ENCODE measurements at regions not wholly inside any gene's neighbourhood (a gene's known extent, or its start where the extent isn't known, plus 50 kb on each side); places are given as distances from the start of the nearest gene placed in this dataset.

DNA sequence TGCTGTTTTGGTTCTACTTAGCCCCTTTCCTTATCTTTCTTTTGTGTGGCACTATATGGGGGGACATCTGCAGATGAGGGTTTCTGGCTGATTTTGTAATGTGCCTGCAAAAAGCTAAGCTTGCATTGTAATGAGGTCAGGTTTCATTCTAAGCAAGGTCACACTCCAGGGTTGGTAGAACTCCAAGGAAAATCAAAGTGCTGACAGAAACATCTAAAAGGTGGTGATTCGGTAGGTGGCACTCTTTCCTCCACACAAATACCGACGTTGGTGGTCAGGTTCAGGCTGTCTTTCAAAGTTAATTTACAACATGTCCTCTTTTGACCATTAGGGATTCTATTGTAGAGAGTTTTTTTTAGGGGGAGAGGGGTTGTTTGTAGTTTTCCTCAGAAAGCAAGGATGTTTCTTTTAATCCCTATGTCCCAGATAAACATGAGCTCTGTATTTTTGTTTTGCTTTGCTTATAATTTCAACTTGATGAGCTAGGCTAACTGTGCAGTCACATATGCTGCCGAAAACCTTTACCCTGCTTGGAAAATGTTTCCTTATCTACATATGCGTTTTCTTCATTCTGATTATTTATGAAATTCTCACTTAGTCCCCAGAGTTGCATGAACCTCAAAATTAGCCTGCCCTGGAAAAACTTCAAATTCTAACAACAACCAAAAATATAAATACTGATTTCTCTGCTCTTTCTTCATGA is 434.2 kb downstream of the PPARGC1A start:
- H3K27me3 ChIP-seq (ENCODE audit: control insufficient read depth, insufficient read depth, low read length), result no peaks in the 10 kb centered on the region

More for the DNA sequence above, 434.2 kb downstream of the PPARGC1A start:
- H4K20me1 ChIP-seq (ENCODE audit: insufficient read depth, low read length), result no peaks in the 10 kb centered on the region
- in situ Hi-C loops (cut with MboI; ENCODE audit: low sequenced_read_pairs), result no loop called here
- H3K4ac ChIP-seq (ENCODE audit: low read depth, low read length), result no peak overlapping the region
- H3K36me3 ChIP-seq (ENCODE audit: control insufficient read depth, insufficient read depth, low read length), result no peaks in the 10 kb centered on the region
- H4K5ac ChIP-seq (ENCODE audit: low read depth, low read length), result no peak overlapping the region
- ATAC-seq (ENCODE audit: low read depth), result no peak
- H2BK15ac ChIP-seq (ENCODE audit: low read depth, low read length), result no peak overlapping the region
- BruUV-seq (replicated peaks), result no TSS peak
- no peaks in the 10 kb centered on the region for H3K9me1 ChIP-seq (ENCODE audit: insufficient read depth, low read length)
- H2BK5ac ChIP-seq (ENCODE audit: low read depth, low read length, poor library complexity, severe bottlenecking), result no peak overlapping the region
- no peak for DNase-seq
- H3K14ac ChIP-seq (replicated peaks; ENCODE audit: low read depth, low read length), result no peak overlapping the region
- TF ChIP-seq USF2 (IDR thresholded peaks at IDR 0.05; ENCODE audit: low read depth, low read length), result no peak
- no peak for TF ChIP-seq RFX5 (IDR thresholded peaks at IDR 0.05; ENCODE audit: low read depth, low read length)
- no peak for TF ChIP-seq MXI1 (IDR thresholded peaks at IDR 0.05; ENCODE audit: borderline replicate concordance, low read depth, low read length)
- TF ChIP-seq BHLHE40 (IDR thresholded peaks at IDR 0.05; ENCODE audit: low read depth, low read length), result no peak
- no peak for TF ChIP-seq SMC3 (IDR thresholded peaks at IDR 0.05; ENCODE audit: low read depth, low read length)
- TF ChIP-seq POLR2A (IDR thresholded peaks at IDR 0.05; ENCODE audit: low read depth, low read length), result no peak
- TF ChIP-seq NFE2L2 (IDR thresholded peaks at IDR 0.05; ENCODE audit: low read depth, low read length), result no peak
- TF ChIP-seq ELK1 (IDR thresholded peaks at IDR 0.05; ENCODE audit: borderline replicate concordance, low read depth, low read length), result no peak
- no peak for TF ChIP-seq RCOR1 (IDR thresholded peaks at IDR 0.05; ENCODE audit: insufficient replicate concordance, low read length)
- TF ChIP-seq CTCF (conservative IDR thresholded peaks at IDR 0.05; ENCODE audit: low read depth, low read length), result no peak
- TF ChIP-seq CHD1 (IDR thresholded peaks at IDR 0.05; ENCODE audit: low read depth, low read length), result no peak
- TF ChIP-seq MAZ (IDR thresholded peaks at IDR 0.05; ENCODE audit: borderline replicate concordance, low read depth, low read length), result no peak
- no peak for TF ChIP-seq FOS (IDR thresholded peaks at IDR 0.05; ENCODE audit: low read depth, low read length)
- no peak for TF ChIP-seq MAFK (IDR thresholded peaks at IDR 0.05; ENCODE audit: low read depth, low read length)
- no peak for TF ChIP-seq CEBPB (IDR thresholded peaks at IDR 0.05; ENCODE audit: low read depth, low read length)
- no peak for TF ChIP-seq RAD21 (IDR thresholded peaks at IDR 0.05; ENCODE audit: low read length)
- no peak overlapping the region for H4K91ac ChIP-seq (ENCODE audit: insufficient read depth, low read depth, low read length)
- H3K9me3 ChIP-seq (ENCODE audit: control insufficient read depth, insufficient read depth, low read length), result no peaks in the 10 kb centered on the region
- no peak overlapping the region for H4K8ac ChIP-seq (ENCODE audit: low read depth in 2 of 2, low read length in 2 of 2)
- no peaks in the 10 kb centered on the region for H3K79me1 ChIP-seq (ENCODE audit: low read depth in 1 of 2, low read length in 2 of 2)
- POLR2A ChIA-PET (ENCODE audit: unreplicated experiment), result no interaction called here
- no peaks in the 10 kb centered on the region for H3K4me1 ChIP-seq (ENCODE audit: control insufficient read depth, insufficient read depth, low read length)
- CTCF ChIA-PET, result no interaction called here
- no peak overlapping the region for H2AK9ac ChIP-seq (replicated peaks; ENCODE audit: low read depth, low read length, poor library complexity)
- no peak overlapping the region for H3K4me3 ChIP-seq (ENCODE audit: insufficient read depth, low read depth, low read length)
- H2AFZ ChIP-seq (replicated peaks; ENCODE audit: low read length, poor library complexity), result no peak overlapping the region
- no peak overlapping the region for H3K9ac ChIP-seq (ENCODE audit: low read depth, low read length)
- no peak overlapping the region for H3K18ac ChIP-seq (ENCODE audit: low read depth, low read length)
- no peak overlapping the region for H3K23ac ChIP-seq (ENCODE audit: low read depth, low read length)
- H2AK5ac ChIP-seq (ENCODE audit: low read depth, low read length), result no peak overlapping the region
- no peak overlapping the region for H3K4me2 ChIP-seq (ENCODE audit: low read depth, low read length)
- no peak overlapping the region for H3K27ac ChIP-seq (ENCODE audit: insufficient read depth, low read length)
- intact Hi-C loops (cut with micrococcal nuclease), result no loop called here
- dilution Hi-C loops (cut with HindIII; ENCODE audit: low sequenced_read_pairs, unreplicated experiment), result no loop called here
- no peak overlapping the region for H2BK20ac ChIP-seq (ENCODE audit: low read depth, low read length)
- 0% methylated on average over 1 of the region's 5 CpGs; no CpG with 5 or more reads in 1 of the 2 experiments for WGBS, 2 experiments (ENCODE audit: extremely low coverage in 2 of 2, insufficient read length in 1 of 2)
- H3K56ac ChIP-seq (ENCODE audit: extremely low read depth, insufficient read depth, low read length), result no peak overlapping the region
- no peak overlapping the region for H2BK120ac ChIP-seq (ENCODE audit: low read depth, low read length)
